HK-2 (cell line): ENCODE measurements at regions not wholly inside any gene's neighbourhood (a gene's known extent, or its start where the extent isn't known, plus 50 kb on each side); places are given as distances from the start of the nearest gene placed in this dataset.

ENCODE experiments used
- DNase-seq: peaks from one replicate; pipeline ENCODE4 v3.0.0-alpha.2; 2018; ENCODE audit not compliant: unreplicated experiment

GRCh38 chr2:76455910-76456309, 745.2 kb upstream of the GCFC2 start:
- DNase-seq: no peak

- no peak for DNase-seq
Observed at GRCh38 chr2:76450024-76450475, 739.3 kb upstream of the GCFC2 start.

GRCh38 chr2:76448956-76449355, 738.2 kb upstream of the GCFC2 start:
- no peak for DNase-seq

GRCh38 chr2:76447294-76447693, 736.6 kb upstream of the GCFC2 start:
- DNase-seq: no peak

- no peak for DNase-seq
Observed at GRCh38 chr2:76446872-76447271, 736.2 kb upstream of the GCFC2 start.

GRCh38 chr2:76445880-76446279, 735.2 kb upstream of the GCFC2 start:
- no peak for DNase-seq

GRCh38 chr2:76444732-76445131, 734.0 kb upstream of the GCFC2 start:
- DNase-seq: no peak

DNA sequence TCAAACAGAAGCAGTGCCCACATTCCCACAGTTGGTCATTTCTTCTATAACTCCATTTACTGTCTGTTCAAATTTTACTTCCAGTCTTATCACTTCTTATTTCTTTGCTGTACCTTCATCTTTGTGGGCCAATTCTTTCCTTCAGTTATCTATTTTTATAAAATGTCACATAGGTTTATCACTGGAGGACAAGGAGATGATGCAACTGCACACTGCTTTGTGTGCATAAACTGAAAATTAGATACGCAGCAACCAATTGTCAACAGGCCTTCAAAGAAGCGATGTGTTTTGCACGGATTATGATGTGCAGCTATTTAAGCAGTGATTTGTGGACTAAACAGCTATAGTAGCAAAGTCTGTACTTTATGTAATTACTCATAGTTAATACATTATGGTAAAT, 726.8 kb upstream of the GCFC2 start:
- no peak for DNase-seq

GRCh38 chr2:76429374-76429773, 718.7 kb upstream of the GCFC2 start:
- no peak for DNase-seq

DNA sequence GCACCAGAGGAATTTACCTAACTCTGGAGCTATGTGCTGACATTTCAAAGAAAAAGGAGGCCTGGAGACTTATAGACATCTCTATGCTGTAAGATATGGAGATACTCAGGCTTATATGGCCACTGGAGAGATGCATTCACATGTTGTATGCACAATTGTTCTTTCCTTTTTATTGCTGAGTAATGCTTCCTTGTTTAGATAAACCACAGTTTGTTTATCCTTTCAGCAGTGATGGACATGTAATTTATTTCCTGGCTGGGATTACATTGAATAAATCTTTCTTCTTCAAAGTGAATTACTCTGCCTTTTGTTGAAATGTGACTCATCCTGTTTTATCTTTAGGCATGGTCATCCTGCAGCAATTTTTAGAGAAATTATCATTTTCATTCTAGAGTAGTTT, 716.7 kb upstream of the GCFC2 start:
- no peak for DNase-seq

- DNase-seq: no peak
Observed at GRCh38 chr2:76415821-76416220, 705.1 kb upstream of the GCFC2 start.

GRCh38 chr2:76413436-76413835, 702.7 kb upstream of the GCFC2 start:
- DNase-seq: no peak

- DNase-seq: no peak
Observed at GRCh38 chr2:76406134-76406855, 695.6 kb upstream of the GCFC2 start.

GRCh38 chr2:76393356-76393755, 682.6 kb upstream of the GCFC2 start:
- no peak for DNase-seq

- DNase-seq: no peak
Observed at GRCh38 chr2:76391678-76392077, 681.0 kb upstream of the GCFC2 start.

DNA sequence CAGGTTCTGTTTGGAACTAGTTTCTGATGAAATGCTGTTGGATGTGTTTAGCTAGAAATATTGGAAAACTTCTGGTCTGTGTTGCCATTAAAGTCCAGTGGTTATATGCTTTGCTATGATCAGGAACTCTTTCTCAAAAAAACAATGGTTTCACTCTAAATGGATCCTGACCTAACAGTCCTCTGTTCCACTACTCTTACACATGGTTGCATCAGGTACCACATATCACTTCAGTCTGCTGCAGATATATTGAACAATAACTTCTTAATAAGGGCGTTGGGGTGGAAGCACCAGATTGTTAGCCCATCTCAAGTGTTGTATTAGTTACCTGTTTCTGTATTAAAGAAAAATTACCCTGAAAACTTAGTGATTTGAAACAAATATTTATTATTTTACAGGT, 676.6 kb upstream of the GCFC2 start:
- no peak for DNase-seq

DNA sequence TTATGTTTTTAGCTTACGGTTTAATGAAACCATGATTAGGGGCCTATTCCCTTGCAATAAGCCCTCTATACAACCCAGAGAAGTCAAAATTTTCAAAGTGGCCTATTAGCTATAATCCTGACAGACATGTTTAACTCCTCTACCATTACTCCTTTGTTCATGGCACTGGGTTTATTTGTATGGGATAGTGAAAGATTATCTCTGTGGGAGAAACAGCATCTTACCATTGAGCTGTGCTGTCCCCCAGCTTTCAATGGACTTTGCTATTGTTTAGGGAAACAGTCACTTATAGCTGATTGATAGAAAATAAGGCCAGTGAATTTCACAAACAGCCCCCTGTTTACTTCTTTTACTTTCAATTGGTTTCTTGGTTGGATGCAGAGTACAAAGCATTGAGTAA, 675.2 kb upstream of the GCFC2 start:
- DNase-seq: no peak

DNA sequence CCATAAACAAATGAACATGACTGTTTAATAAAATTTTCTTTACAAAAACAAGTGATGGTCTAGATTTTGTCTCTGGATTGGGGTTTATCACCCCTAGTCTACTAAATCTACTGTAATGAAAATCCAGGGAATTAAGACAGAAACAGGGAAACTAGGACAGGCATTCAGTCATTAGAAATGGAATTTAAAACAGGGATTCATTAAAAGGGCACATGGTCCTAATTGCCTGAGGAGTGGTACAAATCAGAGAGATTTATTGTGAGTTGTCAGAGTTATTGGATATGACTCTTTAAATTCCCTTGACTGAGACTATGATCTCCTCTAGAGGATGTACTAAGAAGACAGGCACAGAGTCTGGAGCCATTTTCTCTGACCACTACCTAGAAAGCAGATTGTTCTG, 670.9 kb upstream of the GCFC2 start:
- DNase-seq: no peak

DNA sequence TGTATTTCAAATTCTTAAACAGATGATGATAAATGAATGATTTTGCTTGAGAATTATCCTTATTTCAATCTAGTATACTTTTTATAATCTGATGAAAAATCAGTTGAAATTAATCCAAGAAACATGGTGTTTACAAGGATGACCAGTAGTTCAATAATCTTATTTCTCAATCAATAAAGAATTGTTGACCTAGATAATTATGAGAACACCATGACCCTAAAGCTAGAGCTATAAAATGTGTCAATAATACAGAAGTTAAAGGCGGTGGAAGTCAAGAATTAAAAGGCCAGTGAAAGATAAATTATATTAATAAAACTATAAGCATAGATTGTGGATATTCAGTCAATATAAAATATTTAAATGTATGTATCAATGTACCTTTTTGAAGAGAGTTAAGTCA, 667.4 kb upstream of the GCFC2 start:
- DNase-seq: no peak

GRCh38 chr2:76341439-76341838, 630.7 kb upstream of the GCFC2 start:
- DNase-seq: no peak

DNA sequence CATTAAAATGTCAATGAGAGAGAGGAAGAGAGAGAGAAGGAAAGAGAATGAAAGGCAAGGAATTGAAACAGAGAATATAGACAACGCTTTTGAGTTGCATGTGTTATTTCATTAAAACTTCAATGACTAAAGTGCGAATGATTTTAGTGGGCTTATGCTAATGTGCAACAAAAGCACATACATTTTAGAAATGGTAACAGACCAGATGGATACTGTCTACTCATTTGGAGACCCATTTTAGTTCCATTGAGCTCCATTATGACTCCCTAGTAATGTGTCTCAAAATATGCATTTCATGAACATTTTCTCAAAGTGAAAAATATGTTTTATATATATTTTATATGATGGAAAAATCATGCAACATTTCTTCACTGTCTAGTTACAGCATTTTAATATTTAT, 622.2 kb upstream of the GCFC2 start:
- DNase-seq: no peak

DNA sequence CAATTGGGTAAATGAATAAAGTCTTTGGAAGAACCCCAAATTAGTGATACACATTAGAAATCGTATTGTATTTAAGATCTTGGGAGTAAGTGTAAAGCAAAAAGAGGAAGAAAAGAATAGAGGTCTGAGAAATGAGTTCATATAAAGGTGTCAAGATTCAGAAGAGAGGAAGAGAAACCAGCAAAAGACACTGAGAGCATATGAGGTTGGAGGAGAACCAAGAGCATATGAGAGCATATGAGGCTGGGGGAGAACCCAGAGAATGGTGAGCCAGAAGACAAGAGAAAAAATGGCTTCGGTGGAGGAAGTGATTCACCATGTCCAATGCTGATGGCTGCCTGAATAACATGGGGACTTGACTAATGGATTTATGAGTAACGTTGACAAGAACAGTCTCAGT, 620.1 kb upstream of the GCFC2 start:
- DNase-seq: no peak

GRCh38 chr2:76326636-76327035, 615.9 kb upstream of the GCFC2 start:
- DNase-seq: no peak

- DNase-seq: no peak
Observed at GRCh38 chr2:76323381-76323780, 612.7 kb upstream of the GCFC2 start.
